T-helper 1 cell (primary cell): ENCODE measurements at regions not wholly inside any gene's neighbourhood (a gene's known extent, or its start where the extent isn't known, plus 50 kb on each side); places are given as distances from the start of the nearest gene placed in this dataset.
"Not testable (repeated sequence)": the region's sequence is repeated elsewhere in the genome, so short reads cannot be mapped to it uniquely, and the experiment has no call there.

ENCODE experiments used
- DNase-seq, 5 donors: peaks; one replicate each; pipeline ENCODE4 v3.0.0-alpha.2; 2012 to 2020

- DNase-seq, result peak in 1 of 5 donors; percentile 29
These were observed 68.5 kb downstream of the TMCO5A start for GRCh38 chr15:38002883-38003477.

- no peak for DNase-seq
These were observed 69.9 kb downstream of the TMCO5A start for GRCh38 chr15:38004218-38004861.

GRCh38 chr15:38005953-38006808, 71.7 kb downstream of the TMCO5A start:
- no peak for DNase-seq

GRCh38 chr15:38010395-38010794, 76.0 kb downstream of the TMCO5A start:
- DNase-seq, result no peak

GRCh38 chr15:38012894-38013293, 78.5 kb downstream of the TMCO5A start:
- DNase-seq, result no peak

- no peak for DNase-seq
These were observed 83.3 kb downstream of the TMCO5A start for GRCh38 chr15:38017721-38018120.

GRCh38 chr15:38019066-38019465, 84.6 kb downstream of the TMCO5A start:
- no peak for DNase-seq

GRCh38 chr15:38021259-38021658, 86.8 kb downstream of the TMCO5A start:
- DNase-seq, result no peak

- DNase-seq, result no peak
These were observed 90.1 kb downstream of the TMCO5A start for GRCh38 chr15:38024293-38025091.

GRCh38 chr15:38025656-38026055, 91.2 kb downstream of the TMCO5A start:
- not testable (repeated sequence) for DNase-seq

GRCh38 chr15:38028869-38029268, 94.4 kb downstream of the TMCO5A start:
- DNase-seq, result no peak

GRCh38 chr15:38029736-38030135, 95.3 kb downstream of the TMCO5A start:
- DNase-seq, result no peak

- DNase-seq, result no peak
These were observed 96.2 kb downstream of the TMCO5A start for GRCh38 chr15:38030609-38031008.

GRCh38 chr15:38035701-38036100, 101.3 kb downstream of the TMCO5A start:
- no peak for DNase-seq

GRCh38 chr15:38036790-38037338, 102.4 kb downstream of the TMCO5A start:
- DNase-seq, result no peak

- DNase-seq, result no peak
These were observed 104.4 kb downstream of the TMCO5A start for GRCh38 chr15:38038659-38039442.

- no peak for DNase-seq
These were observed 106.2 kb downstream of the TMCO5A start for GRCh38 chr15:38040615-38041014.

GRCh38 chr15:38041576-38041975, 107.1 kb downstream of the TMCO5A start:
- peak in 1 of 5 donors; percentile 1 for DNase-seq

GRCh38 chr15:38042211-38042610, 107.8 kb downstream of the TMCO5A start:
- no peak for DNase-seq

GRCh38 chr15:38042707-38043445, 108.4 kb downstream of the TMCO5A start:
- no peak for DNase-seq
